ENCODE measurements at regions not wholly inside any gene's neighbourhood (a gene's known extent, or its start where the extent isn't known, plus 50 kb on each side); places are given as distances from the start of the nearest gene placed in this dataset.
"Not testable (repeated sequence)": the region's sequence is repeated elsewhere in the genome, so short reads cannot be mapped to it uniquely, and the experiment has no call there.

DNA sequence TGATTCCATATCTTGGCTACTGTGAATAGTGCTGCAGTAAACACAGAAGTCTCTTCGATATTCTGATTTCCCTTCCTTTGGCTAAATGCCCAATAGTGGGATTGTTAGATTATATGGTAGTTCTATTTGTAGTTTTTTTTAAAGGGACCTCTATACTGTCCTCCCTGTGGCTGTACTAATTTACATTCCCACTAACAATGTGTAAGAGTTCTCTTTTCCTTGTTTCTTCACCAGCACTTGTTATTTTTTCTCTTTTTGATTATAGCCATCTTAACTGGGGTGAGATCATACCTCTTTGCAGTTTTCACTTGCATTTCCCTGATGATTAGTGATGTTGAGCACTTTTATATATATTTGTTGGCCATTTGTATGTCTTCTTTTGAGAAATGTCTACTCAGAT, 102.0 kb downstream of the CARTPT start:
- intact Hi-C loops (cut with DNase I), result no loop called here
- Histone ChIP-seq H3K27ac (no peak overlapping the region), H3K9me3 (no peaks in the 10 kb centered on the region), H3K4me3 (no peak overlapping the region), H3K27me3 (replicated peaks; ENCODE audit: insufficient read depth) (no peaks in the 10 kb centered on the region), H3K36me3 (no peaks in the 10 kb centered on the region), H3K4me1 (replicated peaks) (no peaks in the 10 kb centered on the region)
- TF ChIP-seq POLR2AphosphoS5 (IDR thresholded peaks at IDR 0.05), result no peak
- TF ChIP-seq, protein P1, sequence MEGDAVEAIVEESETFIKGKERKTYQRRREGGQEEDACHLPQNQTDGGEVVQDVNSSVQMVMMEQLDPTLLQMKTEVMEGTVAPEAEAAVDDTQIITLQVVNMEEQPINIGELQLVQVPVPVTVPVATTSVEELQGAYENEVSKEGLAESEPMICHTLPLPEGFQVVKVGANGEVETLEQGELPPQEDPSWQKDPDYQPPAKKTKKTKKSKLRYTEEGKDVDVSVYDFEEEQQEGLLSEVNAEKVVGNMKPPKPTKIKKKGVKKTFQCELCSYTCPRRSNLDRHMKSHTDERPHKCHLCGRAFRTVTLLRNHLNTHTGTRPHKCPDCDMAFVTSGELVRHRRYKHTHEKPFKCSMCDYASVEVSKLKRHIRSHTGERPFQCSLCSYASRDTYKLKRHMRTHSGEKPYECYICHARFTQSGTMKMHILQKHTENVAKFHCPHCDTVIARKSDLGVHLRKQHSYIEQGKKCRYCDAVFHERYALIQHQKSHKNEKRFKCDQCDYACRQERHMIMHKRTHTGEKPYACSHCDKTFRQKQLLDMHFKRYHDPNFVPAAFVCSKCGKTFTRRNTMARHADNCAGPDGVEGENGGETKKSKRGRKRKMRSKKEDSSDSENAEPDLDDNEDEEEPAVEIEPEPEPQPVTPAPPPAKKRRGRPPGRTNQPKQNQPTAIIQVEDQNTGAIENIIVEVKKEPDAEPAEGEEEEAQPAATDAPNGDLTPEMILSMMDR (IDR thresholded peaks at IDR 0.05), result no peak
- TF ChIP-seq POLR2A (IDR thresholded peaks at IDR 0.05), result no peak
- no peak for DNase-seq (ENCODE audit: low spot score)
- 100% methylated on average over 1 of the region's 1 CpG for WGBS

DNA sequence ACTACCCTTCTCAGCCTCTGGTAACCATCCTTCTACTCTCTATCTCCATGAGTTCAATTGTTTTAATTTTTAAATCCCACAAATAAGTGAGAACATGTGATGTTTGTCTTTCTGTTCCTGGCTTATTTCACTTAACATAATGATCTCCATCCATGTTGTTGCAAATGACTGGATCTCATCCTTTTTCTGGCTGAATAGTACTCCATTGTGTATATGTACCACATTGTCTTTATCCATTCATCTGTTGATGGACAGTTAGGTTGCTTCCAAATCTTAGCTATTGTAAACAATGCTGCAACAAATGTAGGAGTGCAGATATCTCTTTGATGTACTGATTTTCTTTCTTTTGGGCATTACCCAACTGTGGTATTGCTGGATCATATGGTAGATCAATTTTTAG, 103.0 kb downstream of the CARTPT start:
- H3K27me3 ChIP-seq (replicated peaks; ENCODE audit: insufficient read depth); DNase-seq (ENCODE audit: low spot score); H3K4me3 ChIP-seq; H3K27ac ChIP-seq; H3K36me3 ChIP-seq; H3K4me1 ChIP-seq (replicated peaks); intact Hi-C loops (cut with DNase I); H3K9me3 ChIP-seq: not testable (repeated sequence)

DNA sequence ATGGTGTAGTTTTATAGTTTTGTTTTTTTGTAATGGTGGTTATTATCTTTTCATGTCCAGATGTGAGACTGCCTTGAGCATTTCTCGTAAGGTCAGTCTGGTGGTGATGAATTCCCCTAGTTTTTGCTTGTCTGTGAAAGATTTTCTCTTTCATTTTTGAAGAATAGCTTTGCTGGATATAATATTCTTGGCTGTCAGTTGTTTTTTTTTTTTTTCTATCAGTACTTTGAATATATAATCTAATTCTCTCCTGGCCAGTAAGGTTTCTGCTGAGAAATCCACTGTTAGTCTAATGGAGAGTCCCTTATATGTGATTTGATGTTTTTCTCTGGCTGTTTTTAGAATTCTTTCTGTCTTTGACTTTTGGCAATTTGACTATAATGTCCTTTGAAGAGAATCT, 106.9 kb downstream of the CARTPT start:
- H3K4me3 ChIP-seq, result no peak overlapping the region
- 94% methylated on average over 1 of the region's 1 CpG for WGBS
- intact Hi-C loops (cut with DNase I), result no loop called here
- no peaks in the 10 kb centered on the region for H3K27me3 ChIP-seq (replicated peaks; ENCODE audit: insufficient read depth)
- no peak overlapping the region for H3K27ac ChIP-seq
- DNase-seq (ENCODE audit: low spot score), result no peak
- H3K9me3 ChIP-seq, result no peaks in the 10 kb centered on the region
- no peak for TF ChIP-seq POLR2AphosphoS5 (IDR thresholded peaks at IDR 0.05)
- no peak for TF ChIP-seq POLR2A (IDR thresholded peaks at IDR 0.05)
- TF ChIP-seq, protein P1 (IDR thresholded peaks at IDR 0.05), result no peak
- H3K4me1 ChIP-seq (replicated peaks), result no peaks in the 10 kb centered on the region
- H3K36me3 ChIP-seq, result no peaks in the 10 kb centered on the region

DNA sequence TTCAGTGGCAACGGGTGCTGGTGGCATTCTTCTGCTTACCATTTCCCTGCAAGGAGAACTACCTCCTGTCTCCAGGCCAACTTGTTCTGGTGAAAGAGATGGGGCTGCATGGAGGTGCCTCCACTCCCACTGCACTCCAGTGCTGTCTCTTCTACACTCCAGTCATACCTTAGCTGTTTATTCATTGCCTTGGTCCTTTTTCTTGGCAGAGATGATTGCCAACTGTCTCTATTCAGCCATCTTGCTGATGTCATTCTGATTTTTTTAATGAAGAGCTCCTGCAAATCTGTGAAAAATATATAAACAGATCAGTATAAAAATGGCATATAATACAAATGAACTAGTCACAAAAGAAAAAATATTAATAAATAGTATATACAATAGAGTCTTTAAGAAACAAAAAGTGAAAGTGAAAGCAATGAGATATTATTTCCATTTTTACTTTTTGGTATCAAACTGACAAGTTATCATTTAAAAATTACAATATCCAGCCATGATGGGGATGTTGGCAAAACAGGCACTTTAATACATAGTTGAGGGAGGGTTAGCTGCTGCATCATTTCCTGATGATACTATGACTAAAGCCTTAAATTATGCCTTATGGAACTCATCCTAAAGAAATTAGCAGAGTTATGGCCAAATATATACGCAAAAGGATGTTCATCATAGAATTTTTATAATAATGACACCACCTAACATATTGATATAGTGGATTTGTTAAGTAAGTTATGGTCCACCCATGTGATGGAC, 109.4 kb downstream of the CARTPT start:
- WGBS, result 94% methylated on average over 2 of the region's 2 CpGs
- DNase-seq (ENCODE audit: low spot score), result no peak
- TF ChIP-seq, protein P1 (IDR thresholded peaks at IDR 0.05), result no peak
- no peak for TF ChIP-seq POLR2A (IDR thresholded peaks at IDR 0.05)
- TF ChIP-seq POLR2AphosphoS5 (IDR thresholded peaks at IDR 0.05), result no peak
- H3K36me3 ChIP-seq, result no peaks in the 10 kb centered on the region
- H3K4me1 ChIP-seq (replicated peaks), result no peaks in the 10 kb centered on the region
- H3K27ac ChIP-seq, result no peak overlapping the region
- no peaks in the 10 kb centered on the region for H3K9me3 ChIP-seq
- H3K27me3 ChIP-seq (replicated peaks; ENCODE audit: insufficient read depth), result no peaks in the 10 kb centered on the region
- intact Hi-C loops (cut with DNase I), result no loop called here
- H3K4me3 ChIP-seq, result no peak overlapping the region

DNA sequence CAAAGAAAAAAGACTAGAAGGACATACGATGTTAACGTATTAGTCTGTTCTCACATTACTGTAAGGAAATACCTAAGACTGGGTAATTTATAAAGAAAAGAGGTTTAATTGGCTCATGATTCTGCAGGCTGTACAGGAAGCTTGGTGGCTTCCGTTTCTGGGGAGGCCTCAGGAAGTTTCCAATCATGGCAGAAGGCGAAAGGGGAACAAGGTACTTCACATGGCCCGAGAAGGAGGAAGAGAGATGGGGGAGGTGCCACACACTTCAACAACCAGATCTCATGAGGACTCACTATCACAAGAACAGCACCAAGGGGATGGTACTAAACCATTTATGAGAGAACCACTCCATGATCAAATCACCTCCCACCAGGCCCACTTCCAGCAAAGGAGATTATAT, 110.1 kb downstream of the CARTPT start:
- WGBS, result 91% methylated on average over 5 of the region's 5 CpGs
- no peak overlapping the region for H3K27ac ChIP-seq
- intact Hi-C loops (cut with DNase I), result no loop called here
- H3K9me3 ChIP-seq, result no peaks in the 10 kb centered on the region
- H3K4me3 ChIP-seq, result no peak overlapping the region
- H3K27me3 ChIP-seq (replicated peaks; ENCODE audit: insufficient read depth), result no peaks in the 10 kb centered on the region
- no peaks in the 10 kb centered on the region for H3K4me1 ChIP-seq (replicated peaks)
- TF ChIP-seq POLR2AphosphoS5 (IDR thresholded peaks at IDR 0.05), result no peak
- no peak for TF ChIP-seq POLR2A (IDR thresholded peaks at IDR 0.05)
- TF ChIP-seq, protein P1 (IDR thresholded peaks at IDR 0.05), result no peak
- H3K36me3 ChIP-seq, result no peaks in the 10 kb centered on the region
- no peak for DNase-seq (ENCODE audit: low spot score)
